GM21737 (cell line): ENCODE measurements at regions not wholly inside any gene's neighbourhood (a gene's known extent, or its start where the extent isn't known, plus 50 kb on each side); places are given as distances from the start of the nearest gene placed in this dataset.
"Not testable (repeated sequence)": the region's sequence is repeated elsewhere in the genome, so short reads cannot be mapped to it uniquely, and the experiment has no call there.

Experiments used
- ATAC-seq: cut with Tn5 transposase; IDR thresholded peaks from one replicate; pipeline ENCODE4 v1.9.1; 2021; ENCODE audit warnings: mild to moderate bottlenecking, moderate library complexity; ENCODE audit not compliant: unreplicated experiment

DNA sequence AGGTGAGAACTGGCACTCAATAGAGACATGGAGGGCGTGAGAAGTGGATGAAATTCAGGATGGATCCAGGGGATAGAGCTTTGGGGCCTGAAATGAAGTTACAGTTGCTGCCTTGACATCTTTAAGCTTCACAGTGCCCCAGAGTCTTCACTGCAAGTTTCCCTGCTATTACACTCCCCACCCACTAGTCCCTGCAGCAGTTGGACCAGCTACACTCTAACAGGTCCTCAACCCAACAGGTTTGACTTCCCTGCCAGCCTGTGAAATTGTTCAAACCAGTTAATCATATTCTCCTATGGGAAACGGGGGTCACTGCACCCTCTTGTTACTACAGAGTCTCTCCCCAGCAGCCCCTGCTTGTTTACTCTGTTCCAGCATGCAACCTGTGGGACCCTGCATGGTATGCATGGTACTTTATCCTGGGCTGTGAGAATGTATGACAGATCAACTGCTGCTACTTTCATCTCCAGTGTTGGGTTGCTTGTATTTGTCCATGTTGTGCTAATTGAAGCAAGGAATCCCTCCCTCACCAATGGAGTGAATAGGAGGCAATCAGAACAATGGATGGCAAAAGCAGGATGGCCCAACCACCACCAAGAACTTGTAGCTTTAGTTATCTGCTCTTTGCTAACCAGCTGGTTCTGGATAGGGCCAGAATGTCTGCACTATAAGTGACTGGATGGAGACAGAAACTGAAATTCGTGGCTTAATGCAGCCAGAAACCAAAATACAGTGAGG, 314.2 kb downstream of the OLFM4 start:
- no peak for ATAC-seq

DNA sequence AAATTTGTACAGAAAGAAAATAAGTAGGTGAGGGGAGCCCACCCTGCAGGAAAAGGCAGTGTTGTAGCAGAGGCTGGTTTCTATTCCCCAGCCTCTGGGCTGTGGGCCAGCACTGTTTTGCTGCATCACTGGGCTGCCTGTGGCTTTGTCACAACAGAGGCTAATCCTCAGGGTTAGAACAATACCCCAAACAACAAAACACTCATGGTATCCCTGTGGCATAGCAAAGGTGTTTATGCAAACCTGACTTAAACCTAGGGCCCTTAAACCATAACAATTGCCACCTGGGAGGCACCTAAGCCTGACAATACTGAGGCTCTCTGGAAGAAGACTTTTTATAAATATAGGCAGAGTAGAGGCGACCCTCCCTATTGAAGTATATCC, 314.7 kb downstream of the OLFM4 start:
- ATAC-seq: no peak

DNA sequence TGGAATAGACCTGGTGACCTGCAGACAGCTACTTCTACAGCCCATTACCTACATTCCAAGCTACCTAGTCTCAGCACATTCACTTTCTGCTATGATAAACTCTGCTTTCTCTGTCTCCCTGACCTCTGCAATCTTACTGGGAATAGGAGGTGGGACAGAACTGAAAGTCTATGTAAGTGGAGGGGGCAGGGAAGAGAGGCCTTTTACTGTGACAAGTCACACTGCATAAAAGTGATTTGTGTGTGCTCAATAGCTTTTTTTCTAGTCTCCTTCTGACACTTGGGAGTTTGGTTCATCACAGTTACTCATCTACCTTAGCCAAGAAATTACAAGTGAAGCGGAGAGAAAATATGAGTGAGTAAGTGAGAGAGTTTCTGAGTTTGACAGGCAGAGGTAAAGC, 322.4 kb downstream of the OLFM4 start:
- ATAC-seq: no peak

- no peak for ATAC-seq
These were observed 329.0 kb downstream of the OLFM4 start for GRCh38 chr13:53357582-53357981.

DNA sequence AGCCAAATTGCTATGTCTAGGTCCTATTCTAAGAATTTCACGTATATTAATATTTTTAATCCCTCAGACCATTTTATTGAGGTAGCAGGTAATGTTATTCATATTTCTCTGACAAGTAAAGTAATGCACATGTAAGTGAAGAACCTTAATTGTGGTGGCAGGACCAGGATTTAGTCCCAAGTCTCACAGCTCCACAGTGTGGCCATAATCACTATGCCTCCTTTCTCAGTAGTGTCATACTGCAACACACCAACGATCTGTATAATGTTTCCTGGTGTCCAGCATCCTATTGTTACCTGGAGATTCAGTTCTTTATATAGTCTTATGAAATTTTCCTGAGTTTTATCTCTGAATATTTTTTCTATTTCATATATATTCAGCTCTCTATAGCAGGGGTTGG, 340.3 kb downstream of the OLFM4 start:
- ATAC-seq: no peak

- no peak for ATAC-seq
These were observed 350.9 kb downstream of the OLFM4 start for GRCh38 chr13:53379485-53379884.

GRCh38 chr13:53382008-53382407, 353.4 kb downstream of the OLFM4 start:
- no peak for ATAC-seq

- no peak for ATAC-seq
These were observed 369.4 kb downstream of the OLFM4 start for GRCh38 chr13:53398051-53398450.

DNA sequence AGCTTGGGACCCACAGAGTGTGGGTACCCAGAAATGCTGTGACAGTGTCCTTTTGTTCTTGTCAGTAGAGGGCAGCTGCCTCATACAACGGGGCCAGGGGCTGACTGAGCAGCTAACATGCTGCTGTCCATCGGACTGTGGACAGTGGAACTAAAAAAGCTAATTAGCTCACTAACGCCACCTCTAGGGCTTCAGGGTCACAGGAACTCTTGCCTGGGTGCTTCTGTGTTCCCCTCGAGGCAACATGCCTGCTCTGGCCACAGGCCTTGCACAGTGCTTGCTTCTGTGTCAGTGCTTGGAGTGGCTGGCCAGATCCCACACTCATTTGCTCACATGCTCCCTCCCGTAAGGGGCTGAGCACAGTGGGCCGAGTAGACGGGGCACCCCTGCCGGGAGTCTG, 377.0 kb downstream of the OLFM4 start:
- ATAC-seq: no peak

DNA sequence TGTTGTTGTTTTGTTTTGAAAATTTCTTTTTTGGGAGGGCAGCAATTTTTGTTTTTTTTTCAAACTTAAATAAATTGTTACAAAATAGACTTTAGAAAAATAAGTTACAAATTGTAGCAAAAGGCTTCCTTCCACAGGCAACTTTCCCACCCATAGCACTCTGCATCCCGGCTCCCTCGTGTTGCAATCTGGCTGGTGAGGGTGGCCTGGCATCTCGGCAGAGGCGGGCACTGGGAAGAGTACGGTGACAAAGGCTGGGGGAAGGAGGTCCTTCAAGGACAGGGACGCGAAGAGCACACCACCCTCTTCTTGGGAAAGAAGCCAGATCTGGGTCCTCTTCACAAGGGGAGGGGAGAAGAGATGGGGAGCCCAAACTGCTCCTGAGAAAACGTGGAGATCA, 379.7 kb downstream of the OLFM4 start:
- no peak for ATAC-seq

DNA sequence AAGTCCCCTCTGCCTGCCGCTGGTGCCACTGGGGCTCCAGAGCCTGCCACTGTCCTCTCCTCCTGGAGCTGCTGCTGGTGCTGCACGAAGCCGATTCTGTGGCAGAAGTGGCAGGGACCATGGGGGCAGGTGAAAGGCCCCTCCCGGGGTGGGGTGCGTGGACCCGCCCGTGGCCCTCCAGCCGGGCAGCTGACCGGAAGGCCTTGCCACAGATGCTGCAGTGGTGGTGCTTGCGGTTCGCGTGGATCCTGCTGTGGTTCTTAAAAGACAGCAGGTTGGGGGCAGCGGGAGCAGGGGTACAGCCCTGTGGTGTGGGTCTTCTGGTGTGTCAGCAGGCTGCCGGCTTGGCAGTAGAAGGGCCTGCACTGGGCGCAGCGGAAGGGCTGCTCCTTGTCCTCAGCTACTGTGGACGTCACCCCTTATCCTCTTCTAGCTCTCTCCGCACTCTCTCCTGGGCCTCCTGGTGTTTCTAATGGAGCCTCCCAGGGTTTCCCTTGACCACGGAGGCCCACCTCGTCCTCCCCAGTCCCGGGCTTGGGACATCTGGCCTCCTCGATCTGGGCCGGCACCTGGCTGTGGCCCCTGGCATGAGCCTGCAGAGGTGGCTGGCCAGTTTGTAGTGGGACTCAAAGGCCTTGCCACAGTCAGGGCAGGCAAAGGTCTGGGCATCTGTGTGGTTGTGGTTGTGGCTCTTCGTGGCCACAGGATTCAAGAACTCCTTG, 380.4 kb downstream of the OLFM4 start:
- no peak for ATAC-seq

GRCh38 chr13:53411463-53411862, 382.9 kb downstream of the OLFM4 start:
- ATAC-seq: no peak

DNA sequence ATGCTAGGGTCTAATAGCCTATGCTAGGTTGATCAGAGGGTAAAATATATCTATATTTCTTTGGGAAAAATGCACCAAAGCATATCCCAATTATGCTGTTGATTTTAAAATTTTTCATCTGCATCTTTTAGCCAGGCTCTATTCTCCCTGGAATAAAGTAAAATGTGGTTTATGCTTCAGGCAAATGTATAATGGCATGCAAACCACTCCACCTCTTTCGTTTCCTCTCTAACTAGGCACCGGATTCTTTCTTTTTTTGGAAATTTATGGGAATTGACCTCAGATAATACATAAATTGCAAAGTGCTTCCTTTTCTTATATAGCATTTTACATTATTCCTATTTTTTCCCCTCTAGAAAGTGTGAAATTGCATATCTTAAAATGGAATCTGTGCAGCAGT, 386.5 kb downstream of the OLFM4 start:
- no peak for ATAC-seq

GRCh38 chr13:53417601-53418000, 389.0 kb downstream of the OLFM4 start:
- ATAC-seq: no peak

GRCh38 chr13:53422415-53422814, 393.8 kb downstream of the OLFM4 start:
- ATAC-seq: no peak

DNA sequence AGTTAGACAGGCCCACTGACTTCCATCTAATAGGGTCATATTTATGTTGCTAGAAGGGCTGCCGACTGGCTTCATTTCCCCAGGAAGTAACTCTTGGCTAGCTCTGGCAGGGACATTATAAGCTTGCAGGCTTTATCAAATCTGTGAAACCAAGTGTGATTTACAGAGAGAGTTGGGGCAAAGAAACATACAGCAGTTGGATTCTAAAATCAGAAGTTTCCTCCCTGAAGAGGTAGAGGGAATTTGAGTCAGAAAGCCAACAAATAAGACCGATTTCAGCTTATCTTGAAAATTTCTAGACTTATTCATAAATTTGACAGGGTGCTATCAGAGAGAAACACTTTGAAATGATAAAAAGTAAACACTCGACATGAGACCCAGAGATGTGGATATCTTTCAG, 407.8 kb downstream of the OLFM4 start:
- ATAC-seq: no peak

DNA sequence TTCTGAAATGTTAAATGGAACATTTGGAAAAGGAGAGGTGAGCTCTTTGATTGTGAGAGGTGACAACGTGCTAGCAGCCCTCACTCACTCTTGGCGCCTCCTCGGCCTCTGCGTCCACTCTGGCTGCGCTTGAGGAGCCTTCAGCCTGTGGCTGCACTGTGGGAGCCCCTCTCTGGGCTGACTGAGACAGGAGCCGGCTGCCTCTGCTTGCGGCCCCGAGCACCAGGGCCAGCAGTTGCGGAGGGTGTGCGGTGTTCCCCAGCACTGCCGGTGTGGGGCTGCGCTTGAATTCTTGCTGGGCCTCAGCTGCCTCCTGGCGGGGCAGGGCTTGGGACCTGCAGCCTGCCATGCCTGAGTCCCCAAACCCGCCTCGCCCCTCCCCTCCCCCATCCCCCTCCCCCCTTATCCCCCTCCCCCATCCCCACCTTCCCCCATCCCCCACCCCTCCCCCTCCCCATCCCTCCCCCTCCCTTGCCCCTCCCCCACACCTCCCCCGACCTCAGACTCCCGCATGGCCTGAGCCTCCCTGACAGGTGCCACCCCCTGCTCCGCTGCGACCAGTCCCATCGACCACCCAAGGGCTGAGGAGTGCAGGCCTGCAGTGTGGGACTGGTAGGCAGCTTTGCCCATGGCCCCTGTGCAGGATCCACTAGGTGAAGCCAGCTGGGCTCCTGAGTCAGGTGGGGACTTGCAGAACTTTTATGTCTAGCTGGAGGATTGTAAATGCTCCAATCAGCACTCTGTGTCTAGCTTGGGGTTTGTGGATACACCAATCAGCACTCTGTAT, 411.0 kb downstream of the OLFM4 start:
- ATAC-seq: no peak

DNA sequence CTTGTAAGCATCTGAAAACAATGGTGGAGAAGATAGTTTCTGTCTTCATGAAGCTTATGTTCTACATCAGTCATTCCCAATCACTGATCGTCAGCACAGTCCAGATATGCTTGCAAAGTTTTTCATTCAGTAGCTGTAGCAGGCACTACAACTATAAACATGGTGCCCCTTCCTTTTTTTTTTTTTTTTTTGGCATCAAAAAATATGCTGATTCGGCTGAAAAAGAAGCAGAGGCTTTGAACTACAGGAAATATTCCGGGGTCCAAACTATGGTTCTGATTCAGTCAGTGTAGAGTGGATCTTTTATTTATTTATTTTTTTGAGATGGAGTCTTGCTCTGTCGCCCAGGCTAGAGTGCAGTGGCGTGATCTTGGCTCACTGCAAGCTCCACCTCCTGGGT, 414.4 kb downstream of the OLFM4 start:
- no peak for ATAC-seq

- no peak for ATAC-seq
These were observed 417.1 kb downstream of the OLFM4 start for GRCh38 chr13:53445686-53446085.

DNA sequence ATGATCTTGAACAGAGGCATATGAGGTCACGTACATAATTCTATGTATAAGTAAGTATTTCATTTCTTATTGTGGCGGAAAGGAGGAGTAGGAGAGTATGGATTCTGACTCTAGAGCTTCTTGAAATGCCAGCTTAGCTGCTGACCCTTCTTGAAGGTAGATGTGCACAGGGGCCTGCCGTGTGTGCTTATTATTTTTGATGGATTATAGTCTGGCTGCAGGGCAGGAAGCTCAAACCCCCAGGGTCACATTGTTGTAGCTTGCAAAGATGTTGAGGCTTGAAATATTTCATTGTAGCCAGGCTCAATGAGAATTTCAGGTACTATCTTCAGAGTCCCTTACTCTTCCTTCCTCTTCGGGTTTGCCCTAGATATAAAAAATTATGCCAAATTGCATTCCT, 418.8 kb downstream of the OLFM4 start:
- ATAC-seq: no peak

- no peak for ATAC-seq
These were observed 419.2 kb downstream of the OLFM4 start for GRCh38 chr13:53447863-53448262.

- ATAC-seq: not testable (repeated sequence)
These were observed 423.7 kb downstream of the OLFM4 start for GRCh38 chr13:53452263-53452808.
